PC-9 (cell line): ENCODE measurements at regions not wholly inside any gene's neighbourhood (a gene's known extent, or its start where the extent isn't known, plus 50 kb on each side); places are given as distances from the start of the nearest gene placed in this dataset.

Source experiments
- CTCF ChIP-seq: fragments of 200-600 bp; sonication (generic); conservative IDR thresholded peaks from 2 replicates; pipeline ENCODE4 v1.6.1; 2017; ENCODE audit warnings: mixed run types, antibody characterized with exemption, mild to moderate bottlenecking, moderate library complexity
- EZH2 ChIP-seq: fragments of 200-600 bp; sonication (generic); IDR thresholded peaks from 2 replicates; pipeline ENCODE4 v1.8.0; 2017; ENCODE audit warnings: antibody characterized with exemption, low read depth

GRCh38 chr12:82209533-82209932 lies 148.7 kb downstream of the CCDC59 start:
- no peak for TF ChIP-seq CTCF
- TF ChIP-seq EZH2: no peak
